NT2/D1 (cell line): ENCODE measurements at regions not wholly inside any gene's neighbourhood (a gene's known extent, or its start where the extent isn't known, plus 50 kb on each side); places are given as distances from the start of the nearest gene placed in this dataset.

ENCODE experiments used
- SUZ12 ChIP-seq: IDR thresholded peaks from 2 replicates; pipeline ENCODE4 v1.6.1; 2011; ENCODE audit not compliant: insufficient read length, insufficient read depth; ENCODE audit errors: extremely low read depth
- YY1 ChIP-seq: IDR thresholded peaks from 2 replicates; pipeline ENCODE4 v1.6.1; 2011; ENCODE audit not compliant: insufficient read length, insufficient read depth
- ZNF274 ChIP-seq: IDR thresholded peaks from 2 replicates; pipeline ENCODE4 v1.6.1; 2011; ENCODE audit warnings: mild to moderate bottlenecking, low read depth, low read length

DNA sequence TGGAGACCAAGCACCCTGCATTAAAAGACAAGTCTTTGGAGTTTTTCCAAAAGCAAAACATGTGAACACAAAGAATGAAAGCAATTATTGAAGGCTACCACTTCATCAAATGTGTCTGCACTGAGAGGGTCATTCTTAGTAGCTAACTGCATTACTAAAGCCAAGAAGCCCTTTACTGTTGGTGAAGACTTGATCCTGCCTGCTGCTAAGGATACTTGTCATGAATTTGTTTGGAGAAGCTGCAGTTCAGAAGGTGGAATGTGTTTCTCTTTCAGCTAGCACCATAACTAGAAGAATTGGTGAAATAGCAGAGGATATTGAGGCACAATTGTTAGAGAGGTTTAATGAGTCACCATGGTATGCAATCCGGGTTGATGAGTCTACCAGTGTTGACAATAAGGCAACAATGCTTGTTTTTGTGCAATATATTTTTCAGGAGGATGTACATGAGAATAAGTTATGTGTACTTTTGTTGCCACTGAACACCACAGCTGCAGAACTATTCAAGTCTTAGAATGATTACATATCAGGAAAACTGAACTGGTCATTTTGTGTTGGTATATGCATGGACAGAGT is 457.3 kb upstream of the ISX start:
- no peak for TF ChIP-seq SUZ12
- TF ChIP-seq ZNF274 = no peak
- TF ChIP-seq YY1 = no peak
